Suprapubic skin (tissue), 3 donors: ENCODE measurements at regions not wholly inside any gene's neighbourhood (a gene's known extent, or its start where the extent isn't known, plus 50 kb on each side); places are given as distances from the start of the nearest gene placed in this dataset.

Experiments
- EP300 ChIP-seq: sonication (generic); formaldehyde crosslinking; IDR thresholded peaks from one replicate; pipeline ENCODE4 v1.6.1; 2017; ENCODE audit warnings: antibody characterized with exemption
- POLR2A ChIP-seq, 2 donors: fragments of 450-650 bp; IDR thresholded peaks; one replicate each; pipeline ENCODE4 v1.6.1; 2017; ENCODE audit warnings: antibody characterized with exemption in 2 of 2, mild to moderate bottlenecking in 2 of 2, moderate library complexity in 2 of 2
- TF ChIP-seq, protein P1 (sequence below), 2 donors: fragments of 200-600 bp in 1 of 2; fragments of 450-650 bp in 1 of 2; sonication (generic) in 1 of 2; IDR thresholded peaks; one replicate each; pipeline ENCODE4 v1.5.1; 2016 to 2019; ENCODE audit warnings: antibody characterized with exemption in 2 of 2, mild to moderate bottlenecking in 1 of 2, moderate library complexity in 1 of 2

DNA sequence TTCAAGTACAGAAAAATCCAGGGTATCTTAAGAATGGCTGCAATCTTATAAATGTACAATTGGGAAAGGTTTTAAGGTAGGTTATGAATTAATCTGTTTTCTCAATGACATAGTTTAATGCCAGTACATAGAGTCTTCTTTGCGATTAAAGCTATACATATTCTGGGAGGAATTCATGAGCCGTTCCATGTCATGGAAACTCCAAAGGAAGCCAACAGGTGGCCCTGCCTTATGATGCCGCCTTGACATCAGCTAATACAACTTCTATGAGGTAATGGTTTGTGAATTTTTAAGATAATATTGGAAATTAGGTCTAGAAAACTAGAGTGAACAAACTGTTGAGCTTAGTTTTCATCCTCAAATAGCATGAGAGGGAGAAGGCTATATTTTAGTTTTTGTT lies 713.4 kb downstream of the EFNA5 start:
- TF ChIP-seq POLR2A (IDR thresholded peaks at IDR 0.05), result no peak
- TF ChIP-seq, protein P1, sequence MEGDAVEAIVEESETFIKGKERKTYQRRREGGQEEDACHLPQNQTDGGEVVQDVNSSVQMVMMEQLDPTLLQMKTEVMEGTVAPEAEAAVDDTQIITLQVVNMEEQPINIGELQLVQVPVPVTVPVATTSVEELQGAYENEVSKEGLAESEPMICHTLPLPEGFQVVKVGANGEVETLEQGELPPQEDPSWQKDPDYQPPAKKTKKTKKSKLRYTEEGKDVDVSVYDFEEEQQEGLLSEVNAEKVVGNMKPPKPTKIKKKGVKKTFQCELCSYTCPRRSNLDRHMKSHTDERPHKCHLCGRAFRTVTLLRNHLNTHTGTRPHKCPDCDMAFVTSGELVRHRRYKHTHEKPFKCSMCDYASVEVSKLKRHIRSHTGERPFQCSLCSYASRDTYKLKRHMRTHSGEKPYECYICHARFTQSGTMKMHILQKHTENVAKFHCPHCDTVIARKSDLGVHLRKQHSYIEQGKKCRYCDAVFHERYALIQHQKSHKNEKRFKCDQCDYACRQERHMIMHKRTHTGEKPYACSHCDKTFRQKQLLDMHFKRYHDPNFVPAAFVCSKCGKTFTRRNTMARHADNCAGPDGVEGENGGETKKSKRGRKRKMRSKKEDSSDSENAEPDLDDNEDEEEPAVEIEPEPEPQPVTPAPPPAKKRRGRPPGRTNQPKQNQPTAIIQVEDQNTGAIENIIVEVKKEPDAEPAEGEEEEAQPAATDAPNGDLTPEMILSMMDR (IDR thresholded peaks at IDR 0.05), result no peak
- TF ChIP-seq EP300, result no peak
